ENCODE measurements at regions not wholly inside any gene's neighbourhood (a gene's known extent, or its start where the extent isn't known, plus 50 kb on each side); places are given as distances from the start of the nearest gene placed in this dataset.
"Not testable (repeated sequence)": the region's sequence is repeated elsewhere in the genome, so short reads cannot be mapped to it uniquely, and the experiment has no call there.

- no peak for DNase-seq
Observed at GRCh38 chr13:99766641-99767045, 204.9 kb downstream of the ZIC5 start.

- no peak for DNase-seq
Observed at GRCh38 chr13:99765869-99766268, 205.7 kb downstream of the ZIC5 start.

- DNase-seq: no peak
Observed at GRCh38 chr13:99760456-99760855, 211.1 kb downstream of the ZIC5 start.

- no peak for DNase-seq
Observed at GRCh38 chr13:99759163-99759552, 212.4 kb downstream of the ZIC5 start.

GRCh38 chr13:99758460-99759162, 213.0 kb downstream of the ZIC5 start:
- DNase-seq: no peak

GRCh38 chr13:99757756-99758459, 213.7 kb downstream of the ZIC5 start:
- no peak for DNase-seq

GRCh38 chr13:99756281-99756680, 215.3 kb downstream of the ZIC5 start:
- DNase-seq: no peak

- DNase-seq: not testable (repeated sequence)
Observed at GRCh38 chr13:99754750-99755149, 216.8 kb downstream of the ZIC5 start.

- no peak for DNase-seq
Observed at GRCh38 chr13:99752373-99752772, 219.2 kb downstream of the ZIC5 start.

GRCh38 chr13:99751517-99752199, 219.9 kb downstream of the ZIC5 start:
- no peak for DNase-seq

- DNase-seq: no peak
Observed at GRCh38 chr13:99750951-99751350, 220.6 kb downstream of the ZIC5 start.

GRCh38 chr13:99749271-99750019, 222.1 kb downstream of the ZIC5 start:
- no peak for DNase-seq

GRCh38 chr13:99747403-99747710, 224.2 kb downstream of the ZIC5 start:
- no peak for DNase-seq

- no peak for DNase-seq
Observed at GRCh38 chr13:99746637-99747402, 224.7 kb downstream of the ZIC5 start.

- DNase-seq: no peak
Observed at GRCh38 chr13:99743094-99743493, 228.5 kb downstream of the ZIC5 start.

GRCh38 chr13:99741960-99742359, 229.6 kb downstream of the ZIC5 start:
- DNase-seq: no peak

GRCh38 chr13:99740251-99740979, 231.2 kb downstream of the ZIC5 start:
- no peak for DNase-seq

GRCh38 chr13:99738626-99739025, 232.9 kb downstream of the ZIC5 start:
- DNase-seq: no peak

GRCh38 chr13:99737481-99738245, 233.9 kb downstream of the ZIC5 start:
- no peak for DNase-seq

GRCh38 chr13:99736541-99736940, 235.0 kb downstream of the ZIC5 start:
- DNase-seq: no peak

- DNase-seq: no peak
Observed at GRCh38 chr13:99734013-99734693, 232.9 kb downstream of the TM9SF2 start.
